GM21786 (cell line): ENCODE measurements at regions not wholly inside any gene's neighbourhood (a gene's known extent, or its start where the extent isn't known, plus 50 kb on each side); places are given as distances from the start of the nearest gene placed in this dataset.

Experiments
- ATAC-seq: cut with Tn5 transposase; IDR thresholded peaks from one replicate; pipeline ENCODE4 v1.9.1; 2021; ENCODE audit not compliant: unreplicated experiment

- ATAC-seq: peak; percentile 23
Observed at GRCh38 chr4:182143822-182144625, 99.2 kb upstream of the TENM3 start.

GRCh38 chr4:182144626-182145333 is 98.4 kb upstream of the TENM3 start:
- peak; percentile 37 for ATAC-seq

GRCh38 chr4:182145334-182145905 is 97.8 kb upstream of the TENM3 start:
- no peak for ATAC-seq

- no peak for ATAC-seq
Observed at GRCh38 chr4:182147391-182147790, 95.8 kb upstream of the TENM3 start.

- ATAC-seq: no peak
Observed at GRCh38 chr4:182150645-182151044, 92.6 kb upstream of the TENM3 start.

- no peak for ATAC-seq
Observed at GRCh38 chr4:182155806-182156205, 87.4 kb upstream of the TENM3 start.

- no peak for ATAC-seq
Observed at GRCh38 chr4:182163180-182163579, 80.0 kb upstream of the TENM3 start.

GRCh38 chr4:182169572-182169971 is 73.6 kb upstream of the TENM3 start:
- no peak for ATAC-seq

- no peak for ATAC-seq
Observed at GRCh38 chr4:182169987-182170386, 73.2 kb upstream of the TENM3 start.

GRCh38 chr4:182170417-182170935 is 72.7 kb upstream of the TENM3 start:
- no peak for ATAC-seq

GRCh38 chr4:182174979-182175378 is 68.2 kb upstream of the TENM3 start:
- ATAC-seq: no peak

GRCh38 chr4:182175788-182176519 is 67.2 kb upstream of the TENM3 start:
- ATAC-seq: no peak

- no peak for ATAC-seq
Observed at GRCh38 chr4:182177166-182177565, 66.0 kb upstream of the TENM3 start.

- no peak for ATAC-seq
Observed at GRCh38 chr4:182179105-182179504, 64.1 kb upstream of the TENM3 start.

- ATAC-seq: no peak
Observed at GRCh38 chr4:182179751-182180150, 63.5 kb upstream of the TENM3 start.

GRCh38 chr4:182185491-182185890 is 57.7 kb upstream of the TENM3 start:
- no peak for ATAC-seq

- no peak for ATAC-seq
Observed at GRCh38 chr4:182187674-182188073, 55.5 kb upstream of the TENM3 start.

- no peak for ATAC-seq
Observed at GRCh38 chr4:182188622-182189021, 54.6 kb upstream of the TENM3 start.

- no peak for ATAC-seq
Observed at GRCh38 chr4:182189103-182189878, 53.9 kb upstream of the TENM3 start.

- ATAC-seq: no peak
Observed at GRCh38 chr4:182190306-182190705, 52.9 kb upstream of the TENM3 start.
